HG03520 (cell line): ENCODE measurements at regions not wholly inside any gene's neighbourhood (a gene's known extent, or its start where the extent isn't known, plus 50 kb on each side); places are given as distances from the start of the nearest gene placed in this dataset.
"Not testable (repeated sequence)": the region's sequence is repeated elsewhere in the genome, so short reads cannot be mapped to it uniquely, and the experiment has no call there.

Experiments used
- ATAC-seq: cut with Tn5 transposase; IDR thresholded peaks from one replicate; pipeline ENCODE4 v1.9.1; 2021; ENCODE audit warnings: mild to moderate bottlenecking, moderate library complexity; ENCODE audit not compliant: unreplicated experiment

DNA sequence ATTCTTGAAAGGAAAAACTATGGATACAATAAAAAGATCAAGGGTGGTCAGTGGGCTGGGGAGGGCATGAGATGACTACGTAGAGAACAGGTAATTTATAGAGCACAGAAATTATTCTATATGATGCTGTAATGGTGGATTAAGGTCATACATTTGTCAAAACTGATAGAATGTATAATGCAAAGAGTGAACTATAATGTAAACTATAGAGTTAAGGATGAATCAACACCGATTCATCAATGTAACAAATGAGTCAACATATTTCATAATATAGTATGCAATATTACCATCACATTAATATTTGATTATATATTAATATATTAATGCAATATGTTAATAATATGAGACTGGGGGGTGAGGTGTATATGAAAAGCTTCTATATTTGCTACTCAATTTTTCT lies 555.6 kb upstream of the POT1 start:
- ATAC-seq = no peak

DNA sequence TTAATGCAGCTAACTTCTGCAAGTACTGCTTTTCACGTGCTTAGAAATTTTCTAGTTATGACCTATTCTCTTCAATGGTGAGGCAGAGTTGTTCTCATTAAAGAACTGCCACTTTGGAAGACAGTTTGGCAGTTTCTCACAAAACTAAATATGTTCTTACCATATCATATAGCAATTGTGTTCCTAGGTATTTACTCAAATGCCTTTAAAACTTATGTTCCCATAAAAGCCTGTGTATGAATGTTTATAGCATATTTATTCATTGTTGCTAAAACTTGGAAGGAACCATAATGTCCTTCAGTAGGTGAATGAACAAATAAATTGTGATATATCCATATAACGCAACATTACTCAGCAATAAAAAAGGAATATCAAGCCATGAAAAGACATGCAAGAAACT lies 555.1 kb upstream of the POT1 start:
- no peak for ATAC-seq

DNA sequence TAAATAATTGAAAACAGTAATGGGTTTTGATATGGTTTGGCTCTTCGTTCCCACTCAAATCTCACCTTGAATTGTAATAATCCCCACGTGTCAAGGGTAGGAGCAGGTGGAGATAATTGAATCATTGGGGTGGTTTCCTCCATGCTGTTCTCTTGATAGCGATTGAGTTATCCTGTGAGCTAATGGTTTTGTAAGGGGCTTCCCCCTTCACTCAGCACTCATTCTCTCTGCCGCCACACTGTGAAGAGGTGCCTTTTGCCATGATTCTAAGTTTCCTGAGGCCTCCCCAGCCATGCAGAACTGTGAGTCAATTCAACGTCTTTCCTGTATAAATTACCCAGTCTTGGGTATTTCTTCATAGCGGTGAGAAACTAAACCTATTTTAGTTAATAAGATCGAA lies 551.7 kb upstream of the POT1 start:
- peak; percentile 47 for ATAC-seq

- ATAC-seq = peak; percentile 32
Measured at GRCh38 chr7:125480762-125481161, 551.1 kb upstream of the POT1 start.

GRCh38 chr7:125468855-125469174 lies 539.2 kb upstream of the POT1 start:
- ATAC-seq = no peak

DNA sequence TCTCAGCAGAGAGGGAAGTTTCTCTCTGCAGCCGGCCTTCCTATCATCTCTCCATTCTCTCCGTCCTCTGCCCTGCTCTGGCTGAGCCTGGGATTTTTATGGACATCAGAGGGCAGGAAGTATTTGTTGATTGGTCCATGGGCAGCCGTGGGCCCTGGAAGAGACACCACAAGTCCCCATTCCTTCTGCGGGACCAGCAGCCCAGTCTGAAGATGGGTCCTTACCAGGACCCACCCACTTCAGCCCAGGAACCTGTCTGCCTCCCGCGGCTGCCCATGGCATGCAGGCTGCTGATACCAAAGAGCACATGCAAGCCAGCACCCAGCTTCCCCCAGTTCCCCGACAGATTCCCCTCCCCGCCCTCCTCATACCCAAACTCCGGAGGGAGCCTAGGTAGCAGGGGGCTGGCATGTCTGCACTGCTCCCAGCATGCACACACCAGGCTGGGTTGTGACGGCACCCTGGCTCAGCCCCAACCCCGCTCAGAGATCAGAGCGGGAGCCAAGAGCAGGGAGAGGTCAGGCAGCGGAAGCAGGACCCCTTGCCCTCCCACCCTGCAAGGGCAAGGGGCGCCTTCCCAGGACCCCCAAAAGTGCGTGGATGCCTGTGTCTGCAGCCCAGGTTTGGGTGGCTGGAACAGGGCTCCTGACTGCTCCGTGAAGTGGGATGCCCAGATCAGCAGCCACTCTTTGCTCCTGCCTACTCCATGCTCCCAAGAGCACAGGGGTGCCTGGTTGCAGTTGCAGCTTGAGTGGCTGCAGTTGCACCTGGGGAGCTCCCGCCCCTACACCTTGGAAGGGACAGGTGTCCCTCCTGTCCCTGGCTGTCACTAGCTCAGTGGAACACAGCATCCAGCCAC lies 538.6 kb upstream of the POT1 start:
- ATAC-seq = no peak

GRCh38 chr7:125465527-125465926 lies 535.9 kb upstream of the POT1 start:
- ATAC-seq = no peak

DNA sequence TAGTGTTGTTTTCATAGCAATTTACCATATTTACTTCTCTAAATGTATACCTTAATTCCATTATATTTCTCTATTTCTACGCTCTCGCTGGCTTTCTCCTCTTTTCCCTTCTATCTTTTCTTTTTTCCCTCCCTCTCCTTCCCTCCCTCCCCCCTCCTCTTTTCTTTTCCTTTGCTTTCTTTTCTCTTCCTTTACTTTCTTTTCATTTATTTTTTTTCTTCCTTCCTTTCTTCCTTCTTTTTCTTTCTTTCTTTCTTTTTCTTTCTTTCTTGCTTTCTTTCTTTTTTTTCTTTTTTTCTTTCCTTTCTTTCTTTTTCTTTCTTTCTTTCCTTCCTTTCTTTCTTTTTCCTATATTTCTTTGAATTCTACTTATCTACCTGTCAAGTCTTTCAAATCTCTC lies 533.0 kb upstream of the POT1 start:
- no peak for ATAC-seq

- ATAC-seq = no peak
Measured at GRCh38 chr7:125459038-125459437, 529.4 kb upstream of the POT1 start.

DNA sequence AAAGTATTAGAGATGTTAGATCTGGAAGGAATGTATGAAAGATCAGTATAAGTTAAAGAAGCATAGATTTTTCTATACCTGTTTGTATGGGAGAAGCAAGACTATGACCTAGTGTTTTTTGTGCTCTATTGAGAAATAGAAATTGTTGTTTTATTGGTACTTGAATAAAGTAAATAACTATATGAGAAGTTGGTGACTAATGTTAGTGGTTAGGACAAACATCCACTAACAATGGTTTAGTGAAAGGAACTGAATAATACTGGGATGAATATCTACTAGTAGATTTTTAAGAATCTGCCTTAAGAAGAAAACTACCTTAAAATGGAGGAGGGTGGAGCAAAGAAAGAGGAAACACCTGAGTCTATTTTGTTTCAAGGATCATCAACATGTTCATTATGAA lies 521.1 kb upstream of the POT1 start:
- ATAC-seq = no peak

DNA sequence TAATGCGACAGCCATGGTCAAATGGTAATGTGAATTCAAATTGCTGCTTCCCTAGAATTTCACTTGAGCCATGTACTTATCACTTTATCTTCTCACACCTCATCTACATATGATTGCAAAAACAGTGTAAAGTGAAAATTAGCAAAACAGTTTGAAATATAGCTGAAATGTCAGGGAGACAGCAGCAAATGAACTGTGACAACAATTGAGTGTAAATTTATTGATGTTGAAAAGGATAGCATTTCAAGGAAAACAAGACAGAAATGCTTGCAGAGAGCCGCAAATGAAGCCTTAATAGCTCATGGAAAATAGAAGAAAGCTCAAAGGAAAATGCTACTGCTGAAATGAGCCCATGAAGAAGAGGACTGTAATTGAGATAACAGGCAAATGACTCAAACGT lies 516.2 kb upstream of the POT1 start:
- no peak for ATAC-seq

DNA sequence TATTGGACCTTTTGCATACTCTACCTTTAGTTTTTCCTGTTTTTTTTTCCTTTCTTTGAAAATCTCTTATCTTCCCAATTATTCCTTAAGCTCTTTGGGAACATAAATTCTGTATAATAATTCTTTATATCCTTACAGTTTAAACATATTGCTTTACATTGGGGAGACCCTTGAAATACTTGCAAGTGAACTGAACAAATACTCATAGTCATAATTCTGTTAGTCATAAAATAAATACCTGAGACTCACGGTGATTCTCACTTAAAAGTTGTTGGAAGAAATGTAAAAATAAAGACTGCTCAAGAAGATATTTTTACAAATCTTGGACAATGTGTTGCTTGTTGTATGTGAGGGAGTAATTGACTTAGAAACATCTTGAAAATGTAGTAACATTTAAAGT lies 515.2 kb upstream of the POT1 start:
- ATAC-seq = no peak

GRCh38 chr7:125436220-125436619 lies 506.6 kb upstream of the POT1 start:
- ATAC-seq = no peak

- ATAC-seq = no peak
Measured at GRCh38 chr7:125431349-125431748, 501.7 kb upstream of the POT1 start.

DNA sequence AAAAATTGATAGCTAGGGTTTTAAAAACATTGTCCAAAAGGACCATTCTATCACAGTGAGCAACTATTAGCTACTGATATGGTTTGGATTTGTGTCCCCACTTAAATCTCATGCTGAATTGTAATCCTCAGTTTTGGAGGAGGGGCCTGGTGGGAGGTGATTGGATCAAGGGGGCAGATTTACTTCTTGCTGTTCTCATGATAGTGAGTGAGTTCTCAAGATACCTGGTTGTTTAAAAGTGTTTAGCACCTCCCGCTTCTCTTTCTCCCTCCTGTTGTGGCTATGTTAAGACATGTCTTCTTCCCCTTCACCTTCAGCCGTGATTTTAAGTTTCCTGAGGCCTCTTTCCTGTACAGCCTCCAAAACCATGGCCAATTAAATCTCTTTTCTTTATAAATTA lies 500.4 kb upstream of the POT1 start:
- ATAC-seq = no peak

DNA sequence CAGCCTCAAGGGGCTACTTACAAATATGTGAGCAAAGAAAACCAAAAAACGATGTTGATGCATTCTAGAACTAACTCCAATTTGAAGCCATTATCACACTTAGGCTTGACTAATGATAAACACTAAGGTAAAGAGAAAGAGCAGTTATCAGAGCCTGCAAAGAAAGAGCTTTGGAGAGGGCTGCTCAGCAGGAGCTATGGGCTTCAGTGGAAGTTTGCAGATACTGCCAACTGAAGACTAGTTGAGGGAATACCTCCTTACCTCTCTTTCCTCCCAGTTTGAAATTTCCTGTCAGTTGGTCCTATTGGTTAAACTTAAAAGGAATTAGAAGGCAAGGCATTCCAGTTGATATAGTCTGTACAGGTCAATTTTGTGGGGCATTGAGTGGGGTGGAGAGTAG lies 498.1 kb upstream of the POT1 start:
- no peak for ATAC-seq

GRCh38 chr7:125425506-125425905 lies 495.9 kb upstream of the POT1 start:
- no peak for ATAC-seq

DNA sequence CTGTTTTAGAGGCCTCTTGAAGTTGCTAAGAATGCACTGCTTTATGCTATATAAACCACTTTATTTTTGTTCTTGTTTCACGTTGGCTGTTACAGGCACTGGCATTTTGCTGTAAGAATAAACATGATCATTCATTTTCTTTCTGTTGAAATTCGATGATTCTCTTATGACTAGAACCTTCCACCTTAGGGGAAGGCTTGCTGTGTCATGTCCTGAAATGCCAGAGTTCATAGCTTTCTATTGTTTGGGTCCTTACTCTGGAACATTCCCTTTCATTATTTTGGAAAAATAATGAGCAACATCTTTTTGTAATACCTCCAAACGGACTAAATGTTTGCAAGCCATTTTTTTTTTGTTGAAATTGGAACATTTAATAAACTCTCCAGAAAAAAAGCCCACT lies 495.1 kb upstream of the POT1 start:
- no peak for ATAC-seq

- ATAC-seq = peak; percentile 62
Measured at GRCh38 chr7:125423458-125424155, 494.0 kb upstream of the POT1 start.

- ATAC-seq = not testable (repeated sequence)
Measured at GRCh38 chr7:125421407-125421806, 491.8 kb upstream of the POT1 start.

- ATAC-seq = peak; percentile 76
Measured at GRCh38 chr7:125412890-125413665, 483.5 kb upstream of the POT1 start.

DNA sequence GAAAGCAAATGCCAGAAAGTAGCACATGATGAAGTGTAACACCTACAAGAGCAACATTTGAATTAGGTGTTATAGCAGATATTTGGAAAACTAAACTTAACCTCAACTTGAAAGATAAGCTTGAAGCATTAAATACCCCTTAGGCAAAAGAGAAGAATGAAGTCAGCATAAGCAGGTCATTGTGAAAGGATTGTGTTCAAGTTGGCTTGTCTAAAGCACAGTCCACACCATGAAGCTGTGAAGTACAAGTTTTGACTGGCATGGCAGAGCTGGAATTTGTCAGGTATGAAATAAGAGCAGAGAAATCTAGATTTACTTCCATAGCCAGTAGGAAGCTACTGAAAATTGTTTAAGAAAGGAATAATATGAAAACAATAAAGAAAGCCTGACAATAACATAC lies 480.3 kb upstream of the POT1 start:
- ATAC-seq = no peak
